SK-MEL-5 (cell line): ENCODE measurements at regions not wholly inside any gene's neighbourhood (a gene's known extent, or its start where the extent isn't known, plus 50 kb on each side); places are given as distances from the start of the nearest gene placed in this dataset.

Experiments
- DNase-seq: peaks from one replicate; pipeline ENCODE4 v3.0.0-alpha.2; 2016; ENCODE audit warnings: low read depth, low spot score
- in situ Hi-C: cut with HindIII; loops from 2 replicates; pipeline ENCODE4 v1.10.0; 2016; ENCODE audit warnings: low sequenced_read_pairs, high pct_unique_total_duplicates, low pct_unique_long_range_greater_than_20kb

- DNase-seq, result no peak
- in situ Hi-C loops, result no loop called here
Observed at GRCh38 chr9:105051897-105052296, 123.9 kb upstream of the ABCA1 start.

- no peak for DNase-seq
- in situ Hi-C loops, result no loop called here
Observed at GRCh38 chr9:105052346-105052745, 124.4 kb upstream of the ABCA1 start.

GRCh38 chr9:105053209-105053652 is 125.3 kb upstream of the ABCA1 start:
- no peak for DNase-seq
- in situ Hi-C loops, result no loop called here

- no peak for DNase-seq
- in situ Hi-C loops, result no loop called here
Observed at GRCh38 chr9:105054491-105054890, 126.5 kb upstream of the ABCA1 start.

- in situ Hi-C loops, result no loop called here
- DNase-seq, result no peak
Observed at GRCh38 chr9:105055917-105056316, 128.0 kb upstream of the ABCA1 start.

- DNase-seq, result no peak
- in situ Hi-C loops, result no loop called here
Observed at GRCh38 chr9:105057551-105057950, 129.6 kb upstream of the ABCA1 start.

- no peak for DNase-seq
- in situ Hi-C loops, result no loop called here
Observed at GRCh38 chr9:105059252-105059651, 131.3 kb upstream of the ABCA1 start.

GRCh38 chr9:105062222-105062855 is 134.4 kb upstream of the ABCA1 start:
- in situ Hi-C loops, result no loop called here
- no peak for DNase-seq

GRCh38 chr9:105064248-105065097 is 136.5 kb upstream of the ABCA1 start:
- in situ Hi-C loops, result no loop called here

GRCh38 chr9:105065098-105066088 is 137.4 kb upstream of the ABCA1 start:
- in situ Hi-C loops, result no loop called here
- no peak for DNase-seq

More at GRCh38 chr9:105064248-105065097, 136.5 kb upstream of the ABCA1 start:
- DNase-seq, result peak; percentile 96

GRCh38 chr9:105066275-105066865 is 138.4 kb upstream of the ABCA1 start:
- in situ Hi-C loops, result no loop called here
- no peak for DNase-seq

GRCh38 chr9:105067895-105068580 is 140.1 kb upstream of the ABCA1 start:
- in situ Hi-C loops, result no loop called here
- DNase-seq, result no peak

GRCh38 chr9:105069285-105069684 is 141.3 kb upstream of the ABCA1 start:
- in situ Hi-C loops, result no loop called here
- no peak for DNase-seq

GRCh38 chr9:105069696-105070095 is 141.7 kb upstream of the ABCA1 start:
- in situ Hi-C loops, result no loop called here

GRCh38 chr9:105070176-105070575 is 142.2 kb upstream of the ABCA1 start:
- DNase-seq, result no peak
- in situ Hi-C loops, result no loop called here

More at GRCh38 chr9:105069696-105070095, 141.7 kb upstream of the ABCA1 start:
- DNase-seq, result no peak

GRCh38 chr9:105072476-105072875 is 144.5 kb upstream of the ABCA1 start:
- in situ Hi-C loops, result no loop called here
- no peak for DNase-seq

GRCh38 chr9:105073147-105073546 is 145.2 kb upstream of the ABCA1 start:
- DNase-seq, result no peak
- in situ Hi-C loops, result no loop called here
